Gastrocnemius medialis (tissue), 4 donors: ENCODE measurements at regions not wholly inside any gene's neighbourhood (a gene's known extent, or its start where the extent isn't known, plus 50 kb on each side); places are given as distances from the start of the nearest gene placed in this dataset.
A peak's percentile ranks its signal among the peaks of the same experiment; 100 is the strongest.

ENCODE experiments used
- ATAC-seq, 2 donors: fragments of 150-250 bp; one replicate each; pipeline ENCODE4 v1.9.1; 2016
- DNase-seq, 2 donors: peaks; one replicate each; pipeline ENCODE4 v3.0.0-alpha.2; 2019
- H3K27ac ChIP-seq, 4 donors: fragments of 200-600 bp; sonication (generic); 1 replicate in 1 of 4; 2 replicates in 3 of 4; pipeline ENCODE4 v1.5.1; 2016 to 2018; ENCODE audit warnings: mild to moderate bottlenecking in 2 of 4, moderate library complexity in 1 of 4
- H3K27me3 ChIP-seq, 3 donors: fragments of 200-600 bp; sonication (generic) in 2 of 3; 1 replicate in 1 of 3; 2 replicates in 2 of 3; pipeline versions ENCODE4 v1.5.1 to v1.6.0; 2016 to 2019; ENCODE audit warnings: mild to moderate bottlenecking in 1 of 3, moderate library complexity in 1 of 3
- H3K36me3 ChIP-seq, 2 donors: fragments of 200-600 bp; sonication (generic) in 1 of 2; one replicate each; pipeline ENCODE4 v1.5.1; 2017 to 2018
- H3K4me1 ChIP-seq, 2 donors: fragments of 200-600 bp; sonication (generic) in 1 of 2; one replicate each; pipeline ENCODE4 v1.5.1; 2016 to 2017; ENCODE audit warnings: mild to moderate bottlenecking in 2 of 2
- H3K4me3 ChIP-seq, 4 donors: fragments of 200-600 bp; sonication (generic) in 3 of 4; 1 replicate in 1 of 4; 2 replicates in 3 of 4; pipeline ENCODE4 v1.5.1; 2016 to 2019; ENCODE audit warnings: mild to moderate bottlenecking in 2 of 4
- H3K9me3 ChIP-seq, 3 donors: fragments of 200-600 bp; sonication (generic) in 2 of 3; 1 replicate in 1 of 3; 2 replicates in 2 of 3; pipeline ENCODE4 v1.5.1; 2016 to 2019
- CTCF ChIP-seq, 5 experiments: fragments of 450-650 bp in 3 of 5; fragments of 200-600 bp in 2 of 5; sonication (generic) in 2 of 5; IDR thresholded peaks in 4 of 5; conservative IDR thresholded peaks in 1 of 5; 1 replicate in 4 of 5; 2 replicates in 1 of 5; pipeline ENCODE4 v1.5.1; 2016 to 2019; ENCODE audit warnings: antibody characterized with exemption in 5 of 5, mild to moderate bottlenecking in 3 of 5, moderate library complexity in 3 of 5
- POLR2A ChIP-seq, 2 donors: fragments of 450-650 bp; IDR thresholded peaks; one replicate each; pipeline ENCODE4 v1.6.1; 2017; ENCODE audit warnings: antibody characterized with exemption in 2 of 2, mild to moderate bottlenecking in 2 of 2, moderate library complexity in 2 of 2
- in situ Hi-C, 4 donors: fragments of 200-750 bp; cut with MboI; loops; one replicate each; pipeline versions ENCODE4 v1.15.0 to v1.8.0; 2017; ENCODE audit warnings: low sequenced_read_pairs in 4 of 4
- intact Hi-C: fragments of 100-400 bp; cut with DNase I; formaldehyde crosslinking; loops from one replicate; pipeline ENCODE4 v1.15.1; 2023; ENCODE audit warnings: low total_unique reads

GRCh38 chr12:124501827-124502226 is 65.6 kb downstream of the NCOR2 start:
- Histone ChIP-seq H3K9me3 (no peaks in the 10 kb centered on the region), H3K36me3 (no peaks in the 10 kb centered on the region), H3K27me3 (no peaks in the 10 kb centered on the region), H3K4me3 (no peak overlapping the region), H3K27ac (peak overlapping the region in 3 of 4 donors; percentile 39 to 65 (median 49)), H3K4me1 (peaks cover 65 to 71% of the 10 kb centered on the region in 2 donors)
- ATAC-seq (no peak), DNase-seq (peak in 1 of 2 donors; percentile 54)
- in situ Hi-C loops (loop anchor here in 1 of 4 donors (25.0 kb wide), 1 partner anchor 115 kb away; no protein-coding TSS in a partner anchor), intact Hi-C loops (no loop called here)
- TF ChIP-seq POLR2A (IDR thresholded peaks at IDR 0.05) = no peak
- TF ChIP-seq CTCF (IDR thresholded peaks at IDR 0.05 in 4 of 5, conservative IDR thresholded peaks at IDR 0.05 in 1 of 5) = no peak

GRCh38 chr12:124501112-124501561 is 66.3 kb downstream of the NCOR2 start:
- Histone ChIP-seq H3K27me3 (no peaks in the 10 kb centered on the region), H3K36me3 (no peaks in the 10 kb centered on the region), H3K9me3 (no peaks in the 10 kb centered on the region), H3K4me3 (no peak overlapping the region), H3K27ac (peak overlapping the region; percentile 26 to 65 (median 44)), H3K4me1 (peaks cover 62 to 71% of the 10 kb centered on the region in 2 donors)
- ATAC-seq = no peak
- in situ Hi-C loops (loop anchor here in 1 of 4 donors (25.0 kb wide), 1 partner anchor 114 kb away; no protein-coding TSS in a partner anchor), intact Hi-C loops (no loop called here)
- no peak for TF ChIP-seq CTCF (IDR thresholded peaks at IDR 0.05 in 4 of 5, conservative IDR thresholded peaks at IDR 0.05 in 1 of 5)
- TF ChIP-seq POLR2A (IDR thresholded peaks at IDR 0.05) = no peak
- no peak for DNase-seq

GRCh38 chr12:124499898-124500244 is 67.5 kb downstream of the NCOR2 start:
- Histone ChIP-seq H3K4me3 (no peak overlapping the region), H3K27ac (peak overlapping the region; percentile 6 to 65 (median 54)), H3K27me3 (no peaks in the 10 kb centered on the region), H3K4me1 (peaks cover 57 to 60% of the 10 kb centered on the region in 2 donors), H3K9me3 (no peaks in the 10 kb centered on the region), H3K36me3 (peaks cover 0 to 2% of the 10 kb centered on the region in 2 donors)
- DNase-seq = no peak
- no peak for ATAC-seq
- in situ Hi-C loops (loop anchor here in 1 of 4 donors (25.0 kb wide), 1 partner anchor 113 kb away; no protein-coding TSS in a partner anchor), intact Hi-C loops (no loop called here)
- TF ChIP-seq CTCF (IDR thresholded peaks at IDR 0.05 in 4 of 5, conservative IDR thresholded peaks at IDR 0.05 in 1 of 5) = no peak
- no peak for TF ChIP-seq POLR2A (IDR thresholded peaks at IDR 0.05)

GRCh38 chr12:124499190-124499753 is 68.1 kb downstream of the NCOR2 start:
- H3K4me1 ChIP-seq = peaks cover 54 to 57% of the 10 kb centered on the region in 2 donors

More at GRCh38 chr12:124499190-124499753, 68.1 kb downstream of the NCOR2 start:
- Histone ChIP-seq H3K27me3 (no peaks in the 10 kb centered on the region), H3K27ac (peak overlapping the region; percentile 50 to 65 (median 60)), H3K9me3 (no peaks in the 10 kb centered on the region), H3K36me3 (peaks cover 0 to 8% of the 10 kb centered on the region in 2 donors), H3K4me3 (no peak overlapping the region)
- no peak for ATAC-seq
- in situ Hi-C loops = no loop called here
- no peak for DNase-seq
- intact Hi-C loops = no loop called here
- no peak for TF ChIP-seq CTCF (IDR thresholded peaks at IDR 0.05 in 4 of 5, conservative IDR thresholded peaks at IDR 0.05 in 1 of 5)
